SK-N-MC (cell line): ENCODE measurements at regions not wholly inside any gene's neighbourhood (a gene's known extent, or its start where the extent isn't known, plus 50 kb on each side); places are given as distances from the start of the nearest gene placed in this dataset.

Experiments
- DNase-seq: peaks from one replicate; pipeline ENCODE4 v3.0.0-alpha.2; 2011; ENCODE audit warnings: low read depth, low spot score
- H3K27ac ChIP-seq: fragments of 200-600 bp; sonication (generic); 2 replicates; pipeline ENCODE4 v1.5.1; 2016; ENCODE audit warnings: mixed run types
- H3K36me3 ChIP-seq: fragments of 200-600 bp; sonication (generic); 2 replicates; pipeline ENCODE4 v1.6.1; 2017; ENCODE audit warnings: antibody characterized with exemption, low read length, mixed read lengths; ENCODE audit not compliant: insufficient read depth
- H3K4me3 ChIP-seq: fragments of 200-600 bp; sonication (generic); 2 replicates; pipeline ENCODE4 v1.5.1; 2016
- H3K9ac ChIP-seq: fragments of 200-600 bp; sonication (generic); 2 replicates; pipeline ENCODE4 v1.8.0; 2017; ENCODE audit warnings: mixed run types, mixed read lengths; ENCODE audit not compliant: insufficient read length
- H3K9me3 ChIP-seq: fragments of 200-600 bp; sonication (generic); 2 replicates; pipeline ENCODE4 v1.6.1; 2017; ENCODE audit warnings: low read depth, mild to moderate bottlenecking, antibody characterized with exemption, low read length, moderate library complexity, mixed read lengths
- EZH2 ChIP-seq: fragments of 200-600 bp; sonication (generic); IDR thresholded peaks from one replicate; pipeline ENCODE4 v1.6.1; 2017; ENCODE audit warnings: antibody characterized with exemption
- FOXP2 ChIP-seq: optimal IDR thresholded peaks from 2 replicates; pipeline ENCODE3; 2011; ENCODE audit warnings: mild to moderate bottlenecking, moderate library complexity; ENCODE audit not compliant: insufficient read depth; ENCODE audit errors: extremely low read length, control extremely low read depth
- POLR2AphosphoS5 ChIP-seq: IDR thresholded peaks from 2 replicates; pipeline ENCODE4 v1.6.1; 2012; ENCODE audit warnings: mild to moderate bottlenecking, low read depth, low read length, borderline replicate concordance

- H3K36me3 ChIP-seq, result no peaks in the 10 kb centered on the region
- no peaks in the 10 kb centered on the region for H3K9me3 ChIP-seq
- H3K9ac ChIP-seq, result no peak overlapping the region
- no peak for DNase-seq
- no peak overlapping the region for H3K4me3 ChIP-seq
- no peak for TF ChIP-seq EZH2
- no peak for TF ChIP-seq FOXP2
- no peak for TF ChIP-seq POLR2AphosphoS5
- no peak overlapping the region for H3K27ac ChIP-seq
Measured at GRCh38 chr3:193970773-193971206, 165.2 kb upstream of the HES1 start.

- H3K4me3 ChIP-seq, result no peak overlapping the region
- no peak for TF ChIP-seq POLR2AphosphoS5
- TF ChIP-seq FOXP2, result no peak
- no peak for TF ChIP-seq EZH2
- H3K36me3 ChIP-seq, result no peaks in the 10 kb centered on the region
- no peak overlapping the region for H3K27ac ChIP-seq
- H3K9ac ChIP-seq, result no peak overlapping the region
- H3K9me3 ChIP-seq, result no peaks in the 10 kb centered on the region
- DNase-seq, result no peak
Measured at GRCh38 chr3:193971261-193971751, 164.6 kb upstream of the HES1 start.

GRCh38 chr3:193971966-193972365 is 164.0 kb upstream of the HES1 start:
- no peak for TF ChIP-seq EZH2
- no peak for TF ChIP-seq POLR2AphosphoS5
- TF ChIP-seq FOXP2, result no peak
- Histone ChIP-seq H3K27ac (no peak overlapping the region), H3K9me3 (no peaks in the 10 kb centered on the region), H3K36me3 (no peaks in the 10 kb centered on the region), H3K4me3 (no peak overlapping the region), H3K9ac (no peak overlapping the region)
- no peak for DNase-seq

GRCh38 chr3:193972832-193973231 is 163.1 kb upstream of the HES1 start:
- H3K36me3 ChIP-seq, result no peaks in the 10 kb centered on the region
- no peak overlapping the region for H3K4me3 ChIP-seq
- no peaks in the 10 kb centered on the region for H3K9me3 ChIP-seq
- TF ChIP-seq EZH2 (no peak), POLR2AphosphoS5 (no peak), FOXP2 (no peak)
- no peak overlapping the region for H3K9ac ChIP-seq
- no peak overlapping the region for H3K27ac ChIP-seq
- DNase-seq, result no peak

- no peaks in the 10 kb centered on the region for H3K9me3 ChIP-seq
- no peak for TF ChIP-seq FOXP2
- TF ChIP-seq EZH2, result no peak
- no peak for TF ChIP-seq POLR2AphosphoS5
- no peak overlapping the region for H3K4me3 ChIP-seq
- H3K9ac ChIP-seq, result no peak overlapping the region
- no peak overlapping the region for H3K27ac ChIP-seq
- no peaks in the 10 kb centered on the region for H3K36me3 ChIP-seq
- no peak for DNase-seq
Measured at GRCh38 chr3:193974191-193974652, 161.7 kb upstream of the HES1 start.

GRCh38 chr3:193974671-193975535 is 161.0 kb upstream of the HES1 start:
- H3K27ac ChIP-seq, result no peak overlapping the region
- TF ChIP-seq EZH2 (no peak), FOXP2 (no peak), POLR2AphosphoS5 (no peak)
- no peaks in the 10 kb centered on the region for H3K9me3 ChIP-seq
- no peaks in the 10 kb centered on the region for H3K36me3 ChIP-seq
- no peak overlapping the region for H3K4me3 ChIP-seq
- no peak overlapping the region for H3K9ac ChIP-seq
- no peak for DNase-seq

GRCh38 chr3:193977622-193978021 is 158.3 kb upstream of the HES1 start:
- Histone ChIP-seq H3K9ac (no peak overlapping the region), H3K4me3 (no peak overlapping the region), H3K27ac (no peak overlapping the region), H3K36me3 (no peaks in the 10 kb centered on the region), H3K9me3 (no peaks in the 10 kb centered on the region)
- TF ChIP-seq POLR2AphosphoS5 (no peak), FOXP2 (no peak), EZH2 (no peak)
- DNase-seq, result no peak

GRCh38 chr3:193978030-193978429 is 157.9 kb upstream of the HES1 start:
- Histone ChIP-seq H3K27ac (no peak overlapping the region), H3K4me3 (no peak overlapping the region), H3K9me3 (no peaks in the 10 kb centered on the region), H3K36me3 (no peaks in the 10 kb centered on the region), H3K9ac (no peak overlapping the region)
- TF ChIP-seq POLR2AphosphoS5 (no peak), EZH2 (no peak), FOXP2 (no peak)
- DNase-seq, result no peak

GRCh38 chr3:193978486-193978885 is 157.5 kb upstream of the HES1 start:
- no peak for TF ChIP-seq EZH2
- Histone ChIP-seq H3K4me3 (no peak overlapping the region), H3K36me3 (no peaks in the 10 kb centered on the region), H3K9me3 (no peaks in the 10 kb centered on the region), H3K27ac (no peak overlapping the region), H3K9ac (no peak overlapping the region)
- DNase-seq, result no peak
